ENCODE measurements at regions not wholly inside any gene's neighbourhood (a gene's known extent, or its start where the extent isn't known, plus 50 kb on each side); places are given as distances from the start of the nearest gene placed in this dataset.
"Not testable (repeated sequence)": the region's sequence is repeated elsewhere in the genome, so short reads cannot be mapped to it uniquely, and the experiment has no call there.

DNA sequence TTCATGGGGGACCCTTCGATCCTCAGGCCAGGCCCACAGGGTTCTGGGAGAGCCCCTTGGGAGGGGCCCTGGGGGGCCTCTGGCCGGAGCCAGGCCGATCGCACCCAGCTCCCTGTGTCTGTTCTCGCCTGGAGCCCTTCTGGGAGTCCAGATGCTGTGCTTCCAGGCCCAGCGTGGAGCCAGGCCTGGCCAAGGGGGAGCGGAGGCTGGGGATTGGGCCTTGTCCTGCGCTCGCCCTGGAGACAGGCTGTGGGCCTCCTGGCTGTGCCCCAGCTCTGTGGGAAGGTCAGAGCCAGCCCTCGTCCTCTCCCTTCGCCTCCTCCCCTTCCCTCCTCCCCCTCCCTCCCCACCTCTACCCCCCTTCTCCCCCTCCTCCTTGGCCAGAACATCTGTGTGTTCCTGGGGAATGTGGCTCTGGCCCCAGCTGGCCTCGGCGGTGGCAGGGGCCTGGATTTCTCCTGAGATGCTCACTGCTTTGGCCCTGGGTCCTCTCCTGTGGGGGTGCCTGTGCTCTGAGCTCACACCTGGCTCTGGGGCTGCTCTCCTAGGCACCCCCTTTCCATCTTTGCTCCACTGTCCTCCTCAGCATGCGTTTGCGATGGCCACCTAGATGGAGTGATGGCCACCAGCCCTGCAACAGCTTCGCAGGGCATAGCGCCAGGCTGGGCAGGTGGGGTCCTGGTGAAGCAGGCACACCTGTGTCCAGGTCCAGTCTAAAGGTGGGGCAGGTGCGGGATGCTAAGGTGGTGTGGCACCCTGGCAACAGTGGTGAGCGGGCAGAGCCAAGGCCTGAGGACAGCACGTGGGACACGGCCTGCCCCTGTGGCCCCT is 90.6 kb upstream of the CIBAR2 start:
- H3K27me3 ChIP-seq (ENCODE audit: control insufficient read depth, insufficient read depth, low read length): no peaks in the 10 kb centered on the region
- H3K4me3 ChIP-seq (ENCODE audit: low read depth, low read length): no peak overlapping the region
- H3K4me1 ChIP-seq (ENCODE audit: control insufficient read depth, insufficient read depth, low read length): no peaks in the 10 kb centered on the region
- no peaks in the 10 kb centered on the region for H3K36me3 ChIP-seq (ENCODE audit: control insufficient read depth, insufficient read depth, low read length)
- no peaks in the 10 kb centered on the region for H3K9me3 ChIP-seq (ENCODE audit: control insufficient read depth, insufficient read depth, low read length)
- H3K9ac ChIP-seq (ENCODE audit: low read depth, low read length): peak overlapping the region; percentile 60

DNA sequence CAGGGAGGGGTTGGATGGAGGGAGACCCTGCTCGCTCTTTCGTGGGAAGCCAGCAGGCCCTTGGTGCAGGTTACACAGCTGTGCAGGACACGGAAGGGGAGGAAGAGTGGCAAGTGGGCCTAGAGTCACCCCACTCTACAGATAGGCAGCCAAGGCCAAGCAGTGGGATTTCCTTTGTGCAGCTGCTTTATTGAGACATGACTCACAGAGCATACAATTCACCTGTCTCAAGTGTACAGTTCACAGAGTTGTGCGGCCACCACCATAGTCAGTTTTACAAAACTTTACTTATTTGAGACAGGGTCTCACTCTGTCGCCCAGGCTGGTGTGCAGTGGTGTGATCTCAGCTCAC is 91.2 kb upstream of the CIBAR2 start:
- Histone ChIP-seq H3K4me1 (ENCODE audit: control insufficient read depth, insufficient read depth, low read length) (no peaks in the 10 kb centered on the region), H3K4me3 (ENCODE audit: low read depth, low read length) (no peak overlapping the region), H3K36me3 (ENCODE audit: control insufficient read depth, insufficient read depth, low read length) (no peaks in the 10 kb centered on the region), H3K9me3 (ENCODE audit: control insufficient read depth, insufficient read depth, low read length) (no peaks in the 10 kb centered on the region), H3K9ac (ENCODE audit: low read depth, low read length) (no peak overlapping the region), H3K27me3 (ENCODE audit: control insufficient read depth, insufficient read depth, low read length) (no peaks in the 10 kb centered on the region)

DNA sequence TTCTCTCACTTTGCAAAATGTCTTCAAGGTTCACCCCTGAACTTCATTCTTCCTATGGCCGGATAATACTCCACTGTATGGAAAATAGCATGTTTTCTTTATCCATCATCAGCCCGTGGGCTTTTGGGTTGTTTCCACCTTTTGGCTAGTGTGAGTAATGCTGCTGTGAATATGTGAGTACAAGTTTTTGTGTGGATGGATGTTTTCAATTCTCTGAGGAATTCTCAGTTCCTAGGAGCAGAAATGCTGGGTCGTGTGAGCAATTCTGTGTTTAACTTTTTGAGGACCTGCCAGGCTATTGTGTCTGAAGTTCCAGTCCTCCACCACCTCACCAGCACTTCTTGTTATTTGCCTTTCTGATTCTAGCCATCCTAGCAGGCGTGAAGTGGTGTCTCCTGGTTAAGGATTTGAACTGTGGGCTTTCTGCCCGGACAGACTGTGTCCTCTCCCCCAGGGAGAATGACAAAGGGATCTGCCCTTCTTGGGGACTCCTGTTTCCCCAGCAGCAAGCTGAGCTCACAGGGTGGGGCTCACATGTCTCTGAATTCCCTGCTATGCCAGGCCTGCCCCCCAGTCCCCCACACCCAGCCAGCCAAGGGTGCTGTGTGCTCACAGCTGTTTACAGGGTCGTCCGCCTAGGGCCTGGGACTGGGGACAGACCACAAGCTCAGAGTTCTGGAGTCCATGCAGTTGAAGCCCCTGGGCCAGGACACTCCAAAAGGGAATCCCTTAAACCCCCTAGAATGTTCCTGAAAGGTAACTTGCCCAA is 92.2 kb upstream of the CIBAR2 start:
- Histone ChIP-seq H3K27me3 (ENCODE audit: control insufficient read depth, insufficient read depth, low read length) (no peaks in the 10 kb centered on the region), H3K4me1 (ENCODE audit: control insufficient read depth, insufficient read depth, low read length) (no peaks in the 10 kb centered on the region), H3K9me3 (ENCODE audit: control insufficient read depth, insufficient read depth, low read length) (no peaks in the 10 kb centered on the region), H3K4me3 (ENCODE audit: low read depth, low read length) (no peak overlapping the region), H3K36me3 (ENCODE audit: control insufficient read depth, insufficient read depth, low read length) (no peaks in the 10 kb centered on the region), H3K9ac (ENCODE audit: low read depth, low read length) (no peak overlapping the region)

DNA sequence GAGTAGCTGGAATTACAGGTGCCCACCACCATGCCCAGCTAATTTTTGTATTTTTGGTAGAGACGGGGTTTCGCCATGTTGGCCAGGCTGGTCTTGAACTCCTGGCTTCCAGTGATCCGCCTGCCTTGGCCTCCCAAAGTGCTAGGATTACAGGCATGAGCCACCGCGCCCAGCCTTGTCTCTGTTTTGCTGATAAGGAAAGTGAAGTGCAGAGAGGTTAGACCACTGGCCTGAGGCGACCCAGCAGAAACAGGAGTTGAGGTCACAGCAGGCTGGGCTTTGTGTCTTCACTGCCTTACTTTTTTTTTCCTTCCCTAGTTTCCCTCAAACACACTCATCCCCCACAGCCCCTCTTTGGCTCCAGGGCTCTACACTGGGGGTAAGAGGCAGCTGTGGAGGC is 93.0 kb upstream of the CIBAR2 start:
- H3K36me3 ChIP-seq (ENCODE audit: control insufficient read depth, insufficient read depth, low read length); H3K9me3 ChIP-seq (ENCODE audit: control insufficient read depth, insufficient read depth, low read length); H3K4me1 ChIP-seq (ENCODE audit: control insufficient read depth, insufficient read depth, low read length); H3K9ac ChIP-seq (ENCODE audit: low read depth, low read length); H3K4me3 ChIP-seq (ENCODE audit: low read depth, low read length); H3K27me3 ChIP-seq (ENCODE audit: control insufficient read depth, insufficient read depth, low read length): not testable (repeated sequence)

DNA sequence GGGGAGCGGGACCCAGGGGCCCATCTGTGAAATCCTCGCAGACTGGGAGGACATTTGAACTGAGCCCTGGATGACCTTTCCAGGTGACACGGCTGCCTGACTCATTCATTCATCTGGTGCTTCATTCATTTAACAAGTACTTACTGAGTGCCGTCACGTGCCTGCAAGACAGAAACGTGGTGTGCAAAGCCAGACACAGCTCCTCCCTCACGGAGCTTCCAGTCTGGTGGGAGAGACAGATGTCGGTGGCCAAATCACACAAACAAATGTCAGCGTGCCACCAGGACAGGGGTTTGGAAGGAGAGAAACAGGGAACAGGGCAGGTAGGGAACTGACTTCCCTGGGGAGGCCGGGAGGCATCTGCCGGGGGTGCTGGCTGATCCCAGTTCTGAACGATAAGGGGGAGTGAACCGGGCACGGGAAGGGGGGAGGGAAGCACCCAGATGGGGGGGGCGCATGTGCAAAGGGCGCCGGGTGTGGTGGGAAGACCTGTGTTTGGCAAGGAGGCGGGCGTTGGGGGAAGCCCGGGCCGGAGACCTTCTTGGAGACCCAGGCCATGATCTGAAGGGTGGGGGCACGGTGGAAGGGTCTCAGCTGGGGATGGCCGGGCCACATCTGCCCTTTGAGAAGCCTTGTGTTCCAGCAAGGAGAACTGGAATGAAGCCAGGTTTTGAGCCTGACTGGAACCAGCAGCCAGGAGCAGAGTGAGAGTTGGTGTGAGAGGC is 93.6 kb upstream of the CIBAR2 start:
- Histone ChIP-seq H3K9me3 (ENCODE audit: control insufficient read depth, insufficient read depth, low read length) (no peaks in the 10 kb centered on the region), H3K9ac (ENCODE audit: low read depth, low read length) (no peak overlapping the region), H3K4me3 (ENCODE audit: low read depth, low read length) (no peak overlapping the region), H3K36me3 (ENCODE audit: control insufficient read depth, insufficient read depth, low read length) (no peaks in the 10 kb centered on the region), H3K4me1 (ENCODE audit: control insufficient read depth, insufficient read depth, low read length) (peaks cover 3% of the 10 kb centered on the region), H3K27me3 (ENCODE audit: control insufficient read depth, insufficient read depth, low read length) (no peaks in the 10 kb centered on the region)

DNA sequence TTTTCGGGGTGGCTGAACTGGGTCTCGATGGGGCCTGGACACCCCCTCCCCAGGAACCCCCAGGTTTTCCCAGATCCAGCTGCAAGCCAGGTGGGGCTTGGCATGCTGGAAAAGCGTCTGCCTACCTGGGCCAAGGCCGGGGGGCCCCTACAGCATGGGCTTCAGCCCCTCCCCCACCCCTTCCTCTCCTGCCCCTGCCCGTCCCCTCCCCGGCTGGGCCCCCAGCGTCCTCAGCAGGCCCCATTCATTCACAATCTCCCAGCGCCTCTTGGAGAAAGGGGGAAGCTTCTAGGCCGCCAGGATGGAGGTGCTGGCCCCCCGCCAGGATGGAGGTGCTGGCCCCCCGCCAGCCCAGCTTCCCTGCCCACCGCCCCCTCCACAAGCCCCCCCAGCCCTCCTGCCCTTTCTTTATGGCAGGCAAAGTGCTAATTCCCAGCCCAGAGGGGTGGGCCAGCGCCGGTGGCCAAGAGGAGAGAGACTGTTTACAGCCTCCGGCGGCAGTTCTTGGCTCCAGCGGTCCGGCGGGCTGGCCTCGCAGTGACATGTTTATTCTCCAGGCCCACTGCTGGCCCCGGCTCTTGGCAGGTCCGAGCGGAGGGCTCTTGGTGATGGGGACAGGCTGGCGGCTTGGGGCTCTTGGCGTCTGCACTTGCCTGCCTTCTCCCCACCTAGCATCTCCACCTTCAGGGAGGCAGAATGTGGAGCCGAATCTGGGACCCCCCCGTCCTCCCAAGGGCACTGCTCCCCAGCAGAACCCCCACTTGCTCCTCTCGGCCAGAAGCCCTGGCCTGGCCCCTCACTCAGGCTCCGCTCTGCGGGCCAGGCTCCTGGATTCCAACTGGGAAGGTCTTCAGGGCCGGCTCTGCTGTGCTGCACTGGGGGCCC is 94.4 kb upstream of the CIBAR2 start:
- H3K4me3 ChIP-seq (ENCODE audit: low read depth, low read length): no peak overlapping the region

DNA sequence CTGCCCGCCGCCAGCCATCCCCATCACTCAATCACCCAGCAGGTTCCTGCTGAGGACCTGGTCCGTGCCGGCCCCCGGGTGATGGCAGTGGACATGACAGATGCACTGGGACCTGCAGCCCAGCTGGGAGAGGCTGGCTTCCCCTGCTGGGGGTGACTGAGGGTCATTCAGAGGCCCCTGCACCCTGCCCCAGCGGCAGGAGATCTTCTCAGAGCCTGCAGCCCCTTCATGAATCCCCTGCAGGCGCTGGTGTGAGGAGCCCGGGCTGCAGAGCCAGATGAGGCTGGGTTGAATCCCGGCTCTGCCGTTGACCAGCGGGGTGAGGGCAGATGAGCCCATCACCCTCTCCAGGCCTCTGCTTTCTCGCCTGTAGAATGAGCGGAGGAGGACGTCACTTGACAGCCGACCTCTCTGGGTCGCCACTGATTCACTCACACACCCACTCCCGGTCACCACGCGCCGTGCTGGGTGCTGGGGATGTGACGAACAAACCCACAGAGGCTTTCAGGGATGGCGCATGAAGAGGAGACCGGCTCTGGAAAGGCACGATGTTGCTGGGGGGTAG is 95.2 kb upstream of the CIBAR2 start:
- Histone ChIP-seq H3K36me3 (ENCODE audit: control insufficient read depth, insufficient read depth, low read length) (no peaks in the 10 kb centered on the region), H3K4me1 (ENCODE audit: control insufficient read depth, insufficient read depth, low read length) (peaks cover 3% of the 10 kb centered on the region), H3K27me3 (ENCODE audit: control insufficient read depth, insufficient read depth, low read length) (no peaks in the 10 kb centered on the region), H3K4me3 (ENCODE audit: low read depth, low read length) (no peak overlapping the region), H3K9ac (ENCODE audit: low read depth, low read length) (peak overlapping the region; percentile 37), H3K9me3 (ENCODE audit: control insufficient read depth, insufficient read depth, low read length) (no peaks in the 10 kb centered on the region)

More for the DNA sequence above, 94.4 kb upstream of the CIBAR2 start:
- peaks cover 3% of the 10 kb centered on the region for H3K4me1 ChIP-seq (ENCODE audit: control insufficient read depth, insufficient read depth, low read length)
- no peaks in the 10 kb centered on the region for H3K36me3 ChIP-seq (ENCODE audit: control insufficient read depth, insufficient read depth, low read length)
- peak overlapping the region; percentile 37 for H3K9ac ChIP-seq (ENCODE audit: low read depth, low read length)
- no peaks in the 10 kb centered on the region for H3K27me3 ChIP-seq (ENCODE audit: control insufficient read depth, insufficient read depth, low read length)
- no peaks in the 10 kb centered on the region for H3K9me3 ChIP-seq (ENCODE audit: control insufficient read depth, insufficient read depth, low read length)

DNA sequence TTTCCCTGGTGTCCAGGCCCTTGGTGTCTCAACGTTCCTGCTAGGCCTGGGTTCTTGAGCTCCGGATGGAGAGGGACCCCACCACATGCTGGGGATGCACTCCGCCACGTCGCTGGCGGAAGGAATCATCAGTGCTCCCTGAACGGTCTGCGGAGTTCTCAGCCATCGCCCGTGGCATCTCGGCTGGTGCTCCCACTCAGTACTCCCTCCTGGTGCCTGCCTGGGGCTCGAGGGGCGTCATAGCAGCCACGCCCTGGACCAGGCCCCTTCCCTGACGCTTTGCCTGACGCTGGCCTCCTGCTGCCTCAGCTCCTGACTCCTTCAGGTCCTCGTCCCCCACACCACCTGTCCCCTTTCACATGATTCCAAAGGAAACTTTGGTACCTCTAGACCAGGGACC is 95.9 kb upstream of the CIBAR2 start:
- Histone ChIP-seq H3K9me3 (ENCODE audit: control insufficient read depth, insufficient read depth, low read length) (no peaks in the 10 kb centered on the region), H3K9ac (ENCODE audit: low read depth, low read length) (no peak overlapping the region), H3K4me1 (ENCODE audit: control insufficient read depth, insufficient read depth, low read length) (peaks cover 3% of the 10 kb centered on the region), H3K27me3 (ENCODE audit: control insufficient read depth, insufficient read depth, low read length) (no peaks in the 10 kb centered on the region), H3K4me3 (ENCODE audit: low read depth, low read length) (no peak overlapping the region), H3K36me3 (ENCODE audit: control insufficient read depth, insufficient read depth, low read length) (no peaks in the 10 kb centered on the region)

DNA sequence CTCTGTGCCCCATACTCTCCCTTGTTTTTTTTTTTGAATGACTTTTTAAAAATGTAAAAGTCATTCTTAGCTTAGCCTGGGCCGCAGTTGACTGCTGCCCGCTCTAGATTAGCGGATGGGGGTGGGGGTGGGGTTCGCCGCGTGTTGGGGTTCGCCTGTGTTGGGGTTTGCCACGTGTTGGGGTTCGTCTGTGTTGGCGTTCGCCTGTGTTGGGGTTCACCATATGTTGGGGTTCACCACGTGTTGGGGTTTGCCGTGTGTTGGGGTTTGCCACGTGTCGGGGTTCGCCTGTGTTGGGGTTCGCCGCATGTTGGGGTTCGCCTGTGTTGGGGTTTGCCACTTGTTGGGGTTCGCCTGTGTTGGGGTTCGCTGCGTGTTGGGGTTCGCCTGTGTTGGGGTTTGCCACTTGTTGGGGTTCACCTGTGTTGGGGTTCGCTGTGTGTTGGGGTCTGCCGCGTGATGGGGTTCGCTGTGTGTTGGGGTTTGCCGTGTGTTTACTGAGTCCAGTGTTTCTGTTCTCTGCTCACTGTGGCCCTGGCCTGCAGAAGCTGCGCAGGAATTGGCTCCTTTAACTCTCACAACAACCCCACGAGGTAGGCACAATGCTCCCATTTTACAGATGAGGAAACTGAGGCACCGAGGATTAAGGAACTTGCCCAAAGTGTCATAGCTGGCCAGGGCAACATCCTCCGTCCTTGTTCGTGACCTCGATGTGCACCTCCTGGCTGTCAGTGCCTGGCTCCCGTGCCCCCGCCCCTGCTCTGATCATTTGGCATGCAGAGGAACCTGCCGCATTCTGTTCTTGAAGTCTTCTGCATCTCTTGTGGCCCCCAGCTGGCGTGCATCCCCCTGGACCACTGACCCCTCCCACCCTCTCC is 96.6 kb upstream of the CIBAR2 start:
- peaks cover 3% of the 10 kb centered on the region for H3K4me1 ChIP-seq (ENCODE audit: control insufficient read depth, insufficient read depth, low read length)
- H3K9me3 ChIP-seq (ENCODE audit: control insufficient read depth, insufficient read depth, low read length): no peaks in the 10 kb centered on the region
- no peak overlapping the region for H3K4me3 ChIP-seq (ENCODE audit: low read depth, low read length)
- no peaks in the 10 kb centered on the region for H3K36me3 ChIP-seq (ENCODE audit: control insufficient read depth, insufficient read depth, low read length)
- H3K27me3 ChIP-seq (ENCODE audit: control insufficient read depth, insufficient read depth, low read length): no peaks in the 10 kb centered on the region
- no peak overlapping the region for H3K9ac ChIP-seq (ENCODE audit: low read depth, low read length)

DNA sequence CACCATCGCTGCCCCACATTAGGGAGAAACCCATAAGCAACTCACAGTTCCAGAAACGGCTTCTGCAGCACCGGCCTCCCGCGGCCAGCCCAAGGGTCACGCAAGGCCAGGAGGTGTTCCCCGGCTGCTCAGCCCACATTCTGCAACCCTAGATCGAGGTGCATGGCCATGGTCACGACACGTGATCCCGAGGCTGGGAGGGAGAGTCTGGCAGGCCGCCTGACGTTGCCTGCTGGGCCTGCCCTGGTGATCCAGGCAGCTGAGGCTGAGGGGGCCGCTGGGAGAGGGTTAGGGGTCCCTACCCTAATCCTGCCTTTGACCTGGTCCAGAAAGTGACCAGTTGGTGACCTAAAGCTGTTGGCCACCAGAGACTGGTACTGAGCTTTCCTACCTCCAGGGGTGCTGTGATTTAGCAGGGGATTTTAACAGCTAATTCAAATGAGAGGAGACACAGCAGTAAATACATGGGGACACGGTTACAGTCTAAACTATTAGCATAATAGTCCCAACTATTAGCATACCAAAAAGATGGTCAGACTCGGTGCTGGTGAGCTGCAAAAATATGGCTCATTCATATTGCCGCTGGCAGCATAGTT is 97.4 kb upstream of the CIBAR2 start:
- no peaks in the 10 kb centered on the region for H3K9me3 ChIP-seq (ENCODE audit: control insufficient read depth, insufficient read depth, low read length)
- peaks cover 3% of the 10 kb centered on the region for H3K4me1 ChIP-seq (ENCODE audit: control insufficient read depth, insufficient read depth, low read length)
- H3K27me3 ChIP-seq (ENCODE audit: control insufficient read depth, insufficient read depth, low read length): no peaks in the 10 kb centered on the region
- H3K4me3 ChIP-seq (ENCODE audit: low read depth, low read length): no peak overlapping the region
- H3K9ac ChIP-seq (ENCODE audit: low read depth, low read length): no peak overlapping the region
- no peaks in the 10 kb centered on the region for H3K36me3 ChIP-seq (ENCODE audit: control insufficient read depth, insufficient read depth, low read length)

All from iPS-15b (cell line).